HG02981 (cell line): ENCODE measurements at regions not wholly inside any gene's neighbourhood (a gene's known extent, or its start where the extent isn't known, plus 50 kb on each side); places are given as distances from the start of the nearest gene placed in this dataset.

Experiments
- ATAC-seq: cut with Tn5 transposase; IDR thresholded peaks from one replicate; pipeline ENCODE4 v1.9.1; 2021; ENCODE audit warnings: mild to moderate bottlenecking, moderate library complexity; ENCODE audit not compliant: unreplicated experiment

DNA sequence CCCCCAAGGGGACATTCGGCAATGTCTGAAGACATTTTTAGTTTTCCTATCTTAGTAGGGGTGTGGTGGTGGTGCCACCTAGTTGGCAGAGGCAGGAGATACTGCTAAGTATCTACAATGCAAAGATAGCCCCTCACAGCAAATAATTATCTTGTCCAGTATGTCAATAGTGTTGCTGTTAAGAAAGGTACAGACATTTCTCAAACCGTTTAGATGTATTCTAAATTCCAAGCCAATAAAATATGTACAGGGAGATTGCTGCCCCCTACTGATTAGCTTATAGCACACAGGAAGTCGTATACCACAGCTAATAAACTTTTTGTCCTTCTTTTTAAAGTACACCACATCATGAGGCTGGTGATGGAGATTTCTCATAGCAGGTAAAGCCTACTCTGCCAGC, 260.5 kb downstream of the TMA16 start:
- ATAC-seq: peak; percentile 80

DNA sequence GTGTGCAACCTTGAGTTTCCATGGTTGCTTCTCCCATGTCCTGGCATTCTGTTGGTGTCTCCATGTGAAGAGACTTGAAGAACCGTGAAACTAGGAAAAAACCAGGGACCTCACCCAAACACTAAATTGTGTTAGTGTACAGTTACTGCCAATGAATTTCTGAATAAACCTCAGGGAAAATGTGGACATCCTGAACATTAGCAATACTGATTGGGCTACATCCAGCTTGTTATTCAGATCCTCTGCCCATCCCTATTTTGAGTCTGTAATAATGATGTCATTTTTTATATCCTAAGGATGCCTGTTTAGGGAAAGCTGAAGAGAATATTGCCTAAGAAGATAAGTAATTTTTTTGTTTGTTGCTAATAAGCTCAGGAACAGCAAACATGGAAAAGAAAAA, 262.7 kb downstream of the TMA16 start:
- no peak for ATAC-seq

DNA sequence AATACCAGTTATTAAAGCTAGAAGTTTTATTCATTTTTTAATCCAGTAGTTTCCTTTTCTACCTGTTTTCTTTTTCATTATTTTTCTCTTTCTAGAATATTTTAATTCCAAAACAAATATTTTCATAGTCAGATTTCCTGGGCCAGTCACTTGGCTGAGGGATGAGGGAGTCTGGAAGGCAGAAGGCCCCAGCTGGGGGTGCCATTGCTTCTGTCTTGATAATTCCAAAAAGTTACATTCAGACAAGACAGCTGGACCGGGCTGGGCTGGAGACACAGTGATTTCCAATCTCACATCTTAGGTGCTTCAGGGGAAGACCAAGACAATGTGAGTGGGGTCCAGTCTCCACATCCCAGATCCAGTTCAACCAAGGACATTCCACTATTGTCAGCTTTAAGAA, 263.5 kb downstream of the TMA16 start:
- ATAC-seq: no peak

DNA sequence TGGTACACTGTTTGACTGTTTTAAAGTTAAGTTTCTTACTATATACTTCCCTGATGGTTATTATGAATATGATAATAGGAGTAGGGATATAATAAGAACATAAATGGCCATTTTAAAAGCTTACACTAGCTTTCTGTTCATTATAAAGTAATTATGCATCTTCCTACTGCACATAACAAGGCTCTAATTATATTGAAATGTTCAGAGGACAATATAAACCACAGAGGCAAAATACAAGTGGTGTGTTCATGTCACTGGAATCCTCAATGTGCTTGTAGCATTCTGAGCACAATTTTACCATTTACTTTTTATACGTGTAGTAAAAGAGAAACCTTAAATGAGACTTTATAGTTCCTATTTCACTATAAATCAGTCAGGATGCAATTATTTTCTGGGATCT, 268.3 kb downstream of the TMA16 start:
- ATAC-seq: no peak

DNA sequence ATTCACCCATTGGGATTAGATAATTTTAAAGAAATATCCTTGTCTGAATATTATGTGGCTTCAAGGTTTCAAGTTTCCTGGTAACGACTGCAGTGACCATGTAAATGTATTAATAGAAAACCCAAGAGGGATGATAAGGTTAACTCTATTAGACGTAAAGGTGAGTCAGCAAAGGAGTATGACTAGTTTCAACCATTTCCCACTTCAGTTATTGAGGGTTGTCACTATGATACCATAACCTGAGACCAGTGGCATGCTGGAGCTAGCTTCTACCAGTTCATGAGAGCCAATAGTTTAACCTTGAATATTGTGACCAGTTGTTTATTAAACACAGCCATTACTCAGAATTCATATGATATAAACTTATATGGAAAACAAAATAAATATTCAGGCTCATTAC, 270.1 kb downstream of the TMA16 start:
- no peak for ATAC-seq

DNA sequence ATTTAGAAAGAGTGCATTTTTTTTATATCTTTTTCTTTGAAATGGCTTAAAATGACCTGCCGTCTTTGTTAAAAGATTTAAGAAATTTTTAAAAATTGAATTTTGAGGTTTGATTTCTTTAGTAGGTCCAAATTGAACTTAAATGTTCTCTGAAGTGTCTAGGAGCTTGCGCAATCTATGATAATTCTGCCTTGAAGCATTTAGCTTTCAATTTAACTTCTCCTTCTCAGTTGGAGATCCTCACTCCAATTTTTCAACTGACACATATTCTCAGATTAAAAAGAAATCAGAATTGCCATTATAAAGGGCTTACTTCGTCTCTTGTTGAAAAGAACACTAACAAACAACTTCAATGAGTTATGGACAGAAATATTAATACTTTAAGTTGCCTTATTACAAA, 273.5 kb downstream of the TMA16 start:
- no peak for ATAC-seq

DNA sequence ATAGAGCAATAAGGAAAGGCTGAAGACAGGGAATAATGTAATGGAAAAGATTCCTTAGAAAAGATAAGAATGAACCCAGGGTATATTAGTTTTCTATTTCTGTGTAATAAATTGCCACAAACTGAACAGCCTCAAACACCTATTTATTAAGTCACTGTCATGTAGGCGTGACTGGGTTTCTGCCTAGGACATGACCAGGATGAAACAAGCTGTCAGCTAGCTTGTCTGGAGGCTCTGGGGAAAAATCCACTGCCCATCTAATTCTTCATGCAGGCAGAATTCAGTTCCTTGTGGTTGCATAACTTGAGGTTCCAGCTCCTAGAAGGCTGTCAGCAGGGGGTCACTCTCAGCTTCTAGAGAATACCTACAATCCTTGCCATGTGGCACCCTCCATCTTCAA, 277.7 kb downstream of the TMA16 start:
- no peak for ATAC-seq

DNA sequence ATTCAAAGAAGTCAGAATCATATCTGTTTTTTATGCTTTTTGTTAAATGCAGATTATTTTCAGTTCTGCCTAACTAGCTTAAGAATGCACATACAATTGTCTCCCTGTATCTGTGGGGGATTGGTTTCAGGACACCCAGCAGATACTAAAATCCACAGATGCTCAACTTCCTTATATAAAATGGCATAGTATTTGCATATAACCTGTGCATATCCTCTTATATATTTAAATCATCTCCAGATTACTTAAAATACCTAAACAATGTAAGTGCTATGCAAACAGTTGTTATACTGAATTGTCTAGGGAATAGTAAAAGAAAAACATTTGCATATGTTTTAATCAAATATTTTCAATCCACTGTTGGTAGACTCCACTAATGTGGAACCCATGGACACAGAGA, 279.4 kb downstream of the TMA16 start:
- no peak for ATAC-seq

DNA sequence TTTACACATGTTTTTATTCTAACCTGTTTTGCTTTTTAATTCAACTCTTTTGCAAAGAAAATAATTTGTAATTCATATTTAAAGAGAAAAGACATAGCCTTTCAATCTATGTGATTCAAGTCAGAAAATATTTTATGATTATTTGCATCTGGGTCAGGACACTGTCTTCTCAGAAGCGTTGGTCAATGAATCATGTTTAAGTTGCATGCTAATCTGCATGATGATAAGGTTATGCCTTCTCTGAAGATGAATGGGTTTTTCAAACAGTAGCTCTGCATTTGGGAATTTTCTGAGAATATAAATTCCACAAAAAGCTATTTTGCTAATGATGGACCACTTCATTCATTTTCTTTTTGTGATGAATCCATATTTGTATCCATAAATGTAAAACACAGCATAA, 282.5 kb downstream of the TMA16 start:
- ATAC-seq: no peak

DNA sequence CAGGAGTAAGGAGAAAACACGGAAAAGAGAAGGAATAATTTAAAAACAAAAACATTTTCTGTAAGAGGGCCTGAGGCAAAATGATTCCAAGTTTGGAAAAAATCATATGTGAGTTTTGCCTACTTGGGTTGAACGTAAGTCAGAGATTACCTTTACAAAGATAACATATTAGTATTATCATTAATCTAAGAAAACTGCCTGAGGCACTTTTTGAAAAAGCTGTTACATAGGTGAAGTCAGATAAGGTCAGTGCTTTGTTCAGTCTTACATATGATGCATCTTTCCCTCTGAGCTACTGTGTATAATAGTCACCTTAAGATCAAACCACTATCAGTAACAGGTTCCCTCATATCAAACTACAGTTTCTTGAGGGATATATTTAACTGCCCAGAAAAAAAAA, 287.2 kb downstream of the TMA16 start:
- no peak for ATAC-seq

DNA sequence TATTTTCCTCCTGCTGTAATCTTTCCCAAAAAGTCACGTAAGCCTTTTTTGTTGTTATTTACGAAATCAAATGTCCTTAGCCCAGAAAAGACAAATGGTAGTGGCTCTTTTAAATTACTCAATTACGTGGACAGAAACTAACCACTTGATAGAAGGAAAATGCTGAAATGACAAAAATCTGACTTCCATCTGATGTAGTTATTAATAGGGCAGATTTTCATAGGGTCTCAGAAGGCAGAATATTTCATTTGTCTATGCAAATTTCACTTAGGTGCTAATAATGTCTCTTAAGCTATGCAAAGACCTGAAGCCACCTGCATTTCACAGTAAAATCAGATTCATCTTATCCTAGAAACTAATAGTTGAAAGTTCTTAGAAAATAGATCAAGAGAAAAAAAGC, 295.7 kb downstream of the TMA16 start:
- ATAC-seq: no peak

DNA sequence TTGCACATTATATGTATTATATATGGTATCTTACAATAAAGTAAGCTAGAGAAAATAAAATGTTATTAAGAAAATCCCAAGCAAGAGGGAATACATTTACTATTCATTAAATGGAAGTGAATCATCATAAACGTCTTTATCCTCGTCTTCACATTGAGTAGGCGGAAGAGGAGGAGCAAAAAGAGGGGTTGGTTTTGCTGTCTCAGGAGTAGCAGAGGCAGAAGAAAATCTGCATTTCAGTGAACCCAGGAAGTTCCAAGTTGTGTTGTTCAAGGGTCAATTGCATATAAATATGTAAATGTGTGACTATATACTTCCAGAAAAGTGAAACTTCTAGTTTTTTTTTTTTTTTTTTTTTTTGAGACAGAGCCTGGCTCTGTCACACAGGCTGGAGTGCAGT, 301.4 kb downstream of the TMA16 start:
- no peak for ATAC-seq

DNA sequence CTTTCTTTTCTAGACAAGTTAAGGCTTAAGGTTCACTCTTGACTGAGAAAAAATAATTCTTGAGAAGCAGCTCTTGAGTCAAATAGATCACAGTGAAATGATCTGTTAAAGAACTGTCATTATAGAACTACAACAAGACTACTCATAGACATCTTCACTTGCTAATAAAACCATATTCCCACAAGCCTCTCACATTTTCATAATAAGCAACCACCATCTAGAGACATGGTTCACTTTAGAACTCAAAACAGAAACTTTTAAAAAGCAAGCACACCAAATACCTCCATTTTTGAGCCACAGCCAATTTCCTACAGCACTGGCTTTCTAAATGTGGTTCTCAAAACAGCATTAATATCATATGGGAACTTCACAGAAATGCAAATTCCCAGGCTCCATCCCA, 309.5 kb downstream of the TMA16 start:
- ATAC-seq: no peak

DNA sequence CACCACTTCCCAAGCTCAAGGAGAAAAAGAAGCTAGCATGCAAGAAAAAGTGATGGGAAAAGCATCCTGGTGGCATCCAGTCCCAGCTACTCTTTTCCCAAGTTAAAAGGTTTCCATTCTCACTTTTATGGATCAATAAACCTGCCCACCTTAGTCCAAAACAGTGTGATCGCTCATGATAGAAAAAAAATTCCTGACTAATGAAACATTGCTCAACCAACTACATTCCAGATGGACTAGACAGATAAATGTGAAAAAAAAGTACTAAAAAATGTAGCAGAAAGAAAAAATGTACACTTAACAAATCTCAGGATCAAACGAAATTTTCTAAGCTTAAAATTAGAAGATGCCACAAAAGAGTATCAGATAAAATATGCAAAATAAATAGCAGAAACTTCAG, 312.2 kb downstream of the TMA16 start:
- no peak for ATAC-seq

DNA sequence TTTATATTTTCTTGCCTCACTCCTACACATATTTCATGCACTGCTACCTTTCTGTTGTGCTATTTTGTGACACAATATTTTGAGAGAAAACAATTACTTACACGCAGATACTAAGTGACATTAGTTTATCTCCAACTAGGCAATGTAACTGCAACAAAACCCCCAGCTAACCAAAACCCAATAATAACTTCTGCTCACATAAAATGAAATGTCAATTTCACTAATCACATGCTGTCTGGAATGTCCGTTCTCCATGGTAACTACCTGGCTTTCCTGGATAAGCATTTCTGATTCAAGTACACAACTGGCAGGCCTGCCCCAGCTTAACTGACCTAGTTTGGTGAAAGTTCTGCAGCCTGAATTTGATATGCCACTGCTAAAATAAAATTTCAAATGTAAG, 313.5 kb downstream of the TMA16 start:
- ATAC-seq: no peak

DNA sequence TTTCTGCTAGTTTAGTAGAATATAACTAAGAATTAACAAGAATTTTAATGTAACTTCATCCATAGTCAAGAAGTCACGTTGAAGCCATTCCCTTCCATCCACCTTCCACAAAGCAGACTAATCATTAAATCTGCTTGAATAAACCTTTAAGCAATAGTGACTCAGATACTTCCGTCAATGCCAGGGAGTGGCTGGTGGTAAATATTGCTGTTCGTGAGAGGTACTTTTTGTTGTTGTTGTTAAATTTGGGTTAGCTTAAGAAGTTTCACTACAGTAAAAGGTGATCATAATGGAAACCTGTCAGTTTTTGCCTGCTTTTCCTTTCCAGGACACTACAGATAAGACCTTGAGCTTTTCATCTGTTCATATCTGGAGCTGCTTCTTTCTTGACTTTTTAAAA, 316.3 kb downstream of the TMA16 start:
- no peak for ATAC-seq

DNA sequence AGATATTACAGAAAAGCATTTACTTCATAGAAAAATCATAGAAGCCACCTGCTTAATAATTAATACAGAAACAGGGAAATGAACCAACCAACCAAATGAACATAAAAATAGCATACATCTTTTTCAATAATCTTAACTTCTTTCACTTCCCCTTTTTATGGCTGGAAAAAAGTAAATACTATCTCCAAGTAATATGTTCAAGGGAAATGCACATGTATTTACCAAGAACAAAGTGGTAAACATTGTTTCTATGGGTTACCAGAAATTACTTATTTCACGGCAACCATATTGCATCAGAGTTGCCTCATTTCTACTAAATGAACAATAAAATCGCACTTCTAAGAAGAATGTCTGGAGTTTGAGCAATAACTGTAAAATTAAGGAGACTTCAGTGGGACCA, 321.3 kb downstream of the TMA16 start:
- ATAC-seq: peak; percentile 85

DNA sequence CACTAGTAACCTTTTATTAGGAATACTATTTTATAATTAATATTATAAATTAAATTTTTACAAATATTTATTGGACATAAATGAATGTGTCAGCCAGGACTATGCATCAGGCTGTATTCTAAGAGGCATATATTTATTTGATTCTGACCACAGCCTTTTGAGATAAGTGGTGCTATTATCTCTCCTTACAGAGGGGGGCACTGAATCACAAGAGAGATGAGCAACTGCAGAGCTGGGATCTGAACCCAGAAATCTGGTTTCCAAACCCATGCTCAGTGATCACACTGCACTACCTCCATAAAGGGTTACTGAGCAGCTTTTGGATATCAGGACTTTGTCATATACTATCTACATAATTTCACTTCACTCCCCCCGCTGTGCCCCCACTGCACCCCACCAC, 322.0 kb downstream of the TMA16 start:
- no peak for ATAC-seq

DNA sequence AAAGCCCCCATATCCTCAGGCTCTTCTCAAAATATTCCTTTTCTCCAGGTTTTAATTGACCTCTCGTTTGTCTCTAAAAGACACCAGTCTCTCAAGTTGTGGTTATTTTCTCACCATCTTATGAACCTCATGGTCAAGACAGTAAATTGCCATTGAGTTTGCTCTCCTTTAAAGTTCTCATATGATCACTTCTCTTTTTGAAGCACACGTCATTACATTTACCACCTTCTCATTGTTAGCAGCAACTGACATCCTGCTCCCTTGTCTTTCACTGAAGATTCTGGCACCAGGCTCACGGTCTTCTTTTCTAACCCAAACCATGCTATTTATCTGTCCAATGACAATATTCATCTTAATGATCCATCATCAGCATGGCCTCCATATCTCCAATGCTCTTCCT, 324.2 kb downstream of the TMA16 start:
- no peak for ATAC-seq

DNA sequence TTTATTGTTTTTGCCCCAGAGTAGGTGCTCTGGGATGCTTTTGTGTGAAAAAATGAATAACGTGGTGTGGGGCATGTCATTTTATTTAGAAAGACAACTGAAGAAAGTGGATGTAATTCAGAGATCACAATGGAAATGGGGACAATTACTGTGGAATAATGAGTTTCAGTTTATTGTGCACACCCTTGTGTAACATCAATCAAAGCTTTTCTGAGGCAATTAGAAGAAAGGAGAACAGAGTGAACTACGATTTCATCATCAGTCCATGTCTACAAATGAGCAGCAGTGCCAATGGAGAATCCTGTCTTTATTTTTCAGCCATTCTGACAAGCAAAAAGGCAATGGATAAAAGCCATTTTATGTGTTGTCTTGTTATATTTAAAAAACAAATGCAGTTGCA, 339.2 kb downstream of the TMA16 start:
- no peak for ATAC-seq

DNA sequence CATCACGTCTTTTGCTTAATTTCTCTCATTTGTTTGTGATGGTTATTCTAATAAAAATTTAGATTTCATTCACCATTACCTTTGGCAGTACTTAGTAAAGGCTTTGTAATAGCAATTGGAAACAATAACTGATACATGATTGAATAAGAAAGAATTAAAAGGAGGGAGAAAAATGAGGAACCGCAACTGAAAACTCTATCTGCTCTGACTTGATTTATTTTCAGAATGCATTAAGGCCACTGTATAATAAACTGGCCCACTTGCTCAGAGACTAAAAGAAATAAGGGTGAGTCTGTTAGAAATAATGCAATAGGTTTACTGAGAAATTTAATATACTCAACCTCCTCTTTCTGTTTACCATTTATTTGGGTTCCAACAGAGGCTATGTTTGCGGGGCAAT, 351.5 kb downstream of the TMA16 start:
- ATAC-seq: no peak

DNA sequence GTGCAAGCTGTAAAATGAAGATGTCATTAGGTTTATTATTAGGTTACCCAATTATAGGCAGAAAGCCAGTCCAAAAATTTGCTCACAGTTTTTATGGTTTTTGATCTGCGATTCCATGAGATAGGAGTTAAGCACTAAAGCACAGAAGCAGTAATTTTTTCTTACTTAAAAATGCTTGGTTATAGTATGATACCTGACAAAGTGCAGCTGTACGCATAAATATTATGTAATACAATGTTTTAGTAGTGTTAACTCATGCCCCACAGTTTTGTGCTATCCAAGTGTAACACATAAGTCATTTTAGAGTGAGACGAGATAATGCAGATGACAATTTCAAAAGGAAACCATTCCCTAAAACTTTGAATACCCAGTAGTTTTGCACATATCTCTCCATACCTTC, 357.8 kb downstream of the TMA16 start:
- ATAC-seq: no peak

DNA sequence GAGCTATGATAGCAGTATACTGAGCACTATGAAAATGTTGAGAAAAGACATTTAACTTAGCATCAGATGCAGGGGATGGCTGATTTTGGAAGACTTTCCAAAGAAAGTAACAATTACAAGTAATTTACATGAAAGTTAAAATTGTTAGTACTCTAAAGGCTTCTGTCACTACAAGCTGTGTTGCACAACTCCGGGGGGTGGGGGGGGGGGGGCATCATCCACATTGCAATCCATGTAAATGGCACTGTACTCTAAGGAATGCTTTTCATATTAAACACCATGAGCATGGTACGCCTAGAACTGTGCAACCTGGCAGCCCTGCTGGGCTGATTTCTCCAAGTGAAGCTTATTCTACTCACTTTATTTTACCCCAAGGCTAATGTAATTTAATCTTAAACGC, 363.4 kb downstream of the TMA16 start:
- ATAC-seq: no peak

DNA sequence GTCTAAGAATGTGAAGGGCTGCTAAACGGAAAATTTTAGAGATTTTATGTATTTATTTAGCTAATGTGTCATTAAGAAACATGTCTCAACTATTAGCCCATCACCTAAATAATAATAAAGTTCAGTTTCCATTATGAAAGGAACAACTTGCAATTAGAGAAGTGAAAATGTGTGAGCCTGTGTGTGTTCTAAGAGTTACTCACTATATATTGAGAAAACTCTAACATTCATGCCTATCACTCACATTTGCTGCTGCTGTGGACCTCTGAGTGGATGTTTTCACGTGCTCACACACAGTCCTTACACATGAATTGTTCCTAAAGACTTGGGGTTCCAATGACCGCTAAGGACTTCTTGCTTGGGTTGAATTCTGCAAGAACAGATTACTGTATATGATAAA, 364.0 kb downstream of the TMA16 start:
- ATAC-seq: no peak
